Lower leg skin (tissue), 3 donors: ENCODE measurements at regions not wholly inside any gene's neighbourhood (a gene's known extent, or its start where the extent isn't known, plus 50 kb on each side); places are given as distances from the start of the nearest gene placed in this dataset.

Experiments used
- CTCF ChIP-seq, 3 donors: fragments of 450-650 bp; IDR thresholded peaks; one replicate each; pipeline ENCODE4 v1.5.1; 2016; ENCODE audit warnings: antibody characterized with exemption in 3 of 3, mild to moderate bottlenecking in 3 of 3, moderate library complexity in 2 of 3
- POLR2A ChIP-seq, 2 donors: fragments of 450-650 bp; IDR thresholded peaks; one replicate each; pipeline ENCODE4 v1.6.1; 2016 to 2017; ENCODE audit warnings: antibody characterized with exemption in 2 of 2, mild to moderate bottlenecking in 1 of 2, moderate library complexity in 1 of 2

GRCh38 chr12:113587720-113588119 is 116.0 kb upstream of the LHX5 start:
- no peak for TF ChIP-seq CTCF (IDR thresholded peaks at IDR 0.05)
- TF ChIP-seq POLR2A (IDR thresholded peaks at IDR 0.05) = no peak
